Superior temporal gyrus (tissue), 1 donor: ENCODE measurements at regions not wholly inside any gene's neighbourhood (a gene's known extent, or its start where the extent isn't known, plus 50 kb on each side); places are given as distances from the start of the nearest gene placed in this dataset.

Experiments used
- DNase-seq: peaks from one replicate; pipeline ENCODE4 v3.0.0-alpha.2; 2016; ENCODE audit errors: extremely low spot score

GRCh38 chr2:75278821-75279379 lies 79.6 kb upstream of the TACR1 start:
- no peak for DNase-seq

- no peak for DNase-seq
Measured at GRCh38 chr2:75278314-75278713, 79.0 kb upstream of the TACR1 start.

GRCh38 chr2:75277111-75277510 lies 77.8 kb upstream of the TACR1 start:
- no peak for DNase-seq

GRCh38 chr2:75276093-75277029 lies 77.0 kb upstream of the TACR1 start:
- DNase-seq = no peak

GRCh38 chr2:75274936-75275335 lies 75.6 kb upstream of the TACR1 start:
- DNase-seq = no peak

GRCh38 chr2:75268112-75268511 lies 68.8 kb upstream of the TACR1 start:
- DNase-seq = no peak

GRCh38 chr2:75261923-75262322 lies 62.6 kb upstream of the TACR1 start:
- no peak for DNase-seq

- DNase-seq = no peak
Measured at GRCh38 chr2:75260946-75261345, 61.6 kb upstream of the TACR1 start.

- no peak for DNase-seq
Measured at GRCh38 chr2:75258620-75259019, 59.3 kb upstream of the TACR1 start.

GRCh38 chr2:75256485-75256884 lies 57.2 kb upstream of the TACR1 start:
- no peak for DNase-seq

GRCh38 chr2:75253526-75253925 lies 54.2 kb upstream of the TACR1 start:
- no peak for DNase-seq

GRCh38 chr2:75251896-75252295 lies 52.6 kb upstream of the TACR1 start:
- no peak for DNase-seq
